K562 (cell line): ENCODE measurements at regions not wholly inside any gene's neighbourhood (a gene's known extent, or its start where the extent isn't known, plus 50 kb on each side); places are given as distances from the start of the nearest gene placed in this dataset.

Experiments
- ATAC-seq: fragments of 200-7000 bp; cut with Tn5 transposase; 3 replicates; pipeline ENCODE4 v1.9.1; 2020; ENCODE audit warnings: moderate library complexity
- BruUV-seq: library from RNA; stranded (reverse); fragments of 400-500 nt; replicated peaks from 2 replicates; lab custom pipeline; 2021; lab: Mats Ljungman, UMichigan
- CTCF ChIA-PET: fragments of 300-600 bp; formaldehyde crosslinking; extraction: SDS; loops from one replicate; lab custom pipeline; 2021; ENCODE audit warnings: low intra/inter-chr PET ratio; lab: Yijun Ruan, JAX
- POLR2A ChIA-PET: fragments of 300-600, 350-650 bp; sonication (Branson Sonifier 250); formaldehyde crosslinking; extraction: SDS; loops from one replicate; lab custom pipeline; 2021; ENCODE audit warnings: antibody characterized with exemption, inconsistent platforms; lab: Yijun Ruan, JAX
- DNase-seq, 4 experiments: peaks; one replicate each; pipeline versions ENCODE4 v3.0.0 to v3.0.0-alpha.2; 2011 to 2018; ENCODE audit warnings: low spot score in 3 of 4, mixed read lengths in 3 of 4; ENCODE audit errors: extremely low read depth in 1 of 4
- FAIRE-seq: peaks from 2 replicates; lab custom pipeline; 2011; peaks lifted over from hg19 to GRCh38; lab: Jason Lieb, UNC
- H2AFZ ChIP-seq: 2 replicates; pipeline ENCODE4 v1.6.0; 2011; ENCODE audit warnings: low read depth, low read length, control low read depth, inconsistent platforms
- H3K27ac ChIP-seq: fragments of 200-600 bp; 3 replicates; pipeline ENCODE4 v1.8.0; 2011; ENCODE audit warnings: low read depth, mild to moderate bottlenecking, control low read depth, inconsistent platforms, low read length, moderate library complexity, mixed read lengths; ENCODE audit errors: extremely low read depth
- H3K27me3 ChIP-seq, 2 experiments: fragments of 300-600 bp in 1 of 2; 2 replicates in 1 of 2; 3 replicates in 1 of 2; pipeline versions ENCODE4 v1.6.0 to v1.8.0; 2011; ENCODE audit warnings: inconsistent platforms in 2 of 2, low read length in 2 of 2, mild to moderate bottlenecking in 1 of 2, mixed read lengths in 1 of 2, moderate library complexity in 1 of 2; ENCODE audit not compliant: control insufficient read depth in 2 of 2, insufficient read depth in 2 of 2
- H3K36me3 ChIP-seq: fragments of 300-600 bp; 3 replicates; pipeline ENCODE4 v1.8.0; 2011; ENCODE audit warnings: mild to moderate bottlenecking, low read length, inconsistent platforms; ENCODE audit not compliant: control insufficient read depth, insufficient read depth
- H3K4me1 ChIP-seq, 2 experiments: fragments of 200-600 bp in 1 of 2; replicated peaks in 1 of 2; 2 replicates in 1 of 2; 3 replicates in 1 of 2; pipeline versions ENCODE4 v1.5.1 to v1.8.0; 2011; ENCODE audit warnings: inconsistent platforms in 2 of 2, low read length in 2 of 2, mild to moderate bottlenecking in 1 of 2, mixed read lengths in 1 of 2, moderate library complexity in 1 of 2; ENCODE audit not compliant: control insufficient read depth in 2 of 2, insufficient read depth in 2 of 2
- H3K4me2 ChIP-seq: 2 replicates; pipeline ENCODE4 v1.6.1; 2011; ENCODE audit warnings: low read length, control low read depth, inconsistent platforms, mixed read lengths; ENCODE audit not compliant: insufficient read depth
- H3K4me3 ChIP-seq: fragments of 200-600 bp; sonication (generic), shearing (Covaris generic); 2 replicates; pipeline ENCODE4 v1.5.1; 2016; ENCODE audit warnings: control low read depth, inconsistent platforms
- H3K79me2 ChIP-seq: fragments of 200-600 bp; 3 replicates; pipeline ENCODE4 v1.8.0; 2011; ENCODE audit warnings: low read length, inconsistent platforms; ENCODE audit not compliant: control insufficient read depth, insufficient read depth
- H3K9ac ChIP-seq, 2 experiments: 2 replicates each; pipeline versions ENCODE4 v1.6.0 to v1.6.1; 2011; ENCODE audit warnings: low read depth in 2 of 2, low read length in 2 of 2, control low read depth in 1 of 2, inconsistent platforms in 1 of 2, mild to moderate bottlenecking in 1 of 2, mixed read lengths in 1 of 2; ENCODE audit not compliant: insufficient read depth in 1 of 2
- H3K9me1 ChIP-seq: one replicate; pipeline ENCODE4 v1.6.0; 2011; ENCODE audit warnings: inconsistent platforms, mild to moderate bottlenecking, low read length, moderate library complexity; ENCODE audit not compliant: control insufficient read depth, insufficient read depth
- H3K9me3 ChIP-seq: replicated peaks from 2 replicates; pipeline ENCODE4 v1.5.1; 2011; ENCODE audit warnings: low read depth, low read length, inconsistent platforms; ENCODE audit not compliant: control insufficient read depth, insufficient read depth
- H4K20me1 ChIP-seq: replicated peaks from 2 replicates; pipeline ENCODE4 v1.6.1; 2011; ENCODE audit warnings: low read length, inconsistent platforms, mixed read lengths; ENCODE audit not compliant: control insufficient read depth, insufficient read depth
- C11orf30 ChIP-seq: fragments of 450-650 bp; IDR thresholded peaks from 2 replicates; pipeline ENCODE4 v1.6.1; 2016; ENCODE audit warnings: low read depth, mild to moderate bottlenecking
- ELF2 ChIP-seq: fragments of 250-450 bp; sonication (Bioruptor Pico); IDR thresholded peaks from 2 replicates; pipeline ENCODE4 v1.5.0; 2021; ENCODE audit warnings: mild to moderate bottlenecking
- MAFF ChIP-seq: IDR thresholded peaks from 2 replicates; pipeline ENCODE4 v1.6.1; 2012; ENCODE audit warnings: low read length, improper control_type of control experiment
- MAFG ChIP-seq: fragments of 450-650 bp; conservative IDR thresholded peaks from 2 replicates; pipeline ENCODE4 v1.6.1; 2016; ENCODE audit warnings: missing genetic modification characterization, missing compliant biosample characterization
- MAFK ChIP-seq: IDR thresholded peaks from 2 replicates; pipeline ENCODE4 v1.6.1; 2011; ENCODE audit warnings: low read length, improper control_type of control experiment
- PHF21A ChIP-seq: fragments of 450-650 bp; IDR thresholded peaks from 2 replicates; pipeline ENCODE4 v1.6.1; 2017; ENCODE audit warnings: low read depth, borderline replicate concordance
- PHF8 ChIP-seq: fragments of 200-600 bp; sonication (generic); IDR thresholded peaks from 2 replicates; pipeline ENCODE4 v1.6.1; 2012; ENCODE audit warnings: mixed run types, mild to moderate bottlenecking, inconsistent platforms, low read length, moderate library complexity, borderline replicate concordance
- SIN3B ChIP-seq: fragments of 450-650 bp; IDR thresholded peaks from 2 replicates; pipeline ENCODE4 v1.6.1; 2017; ENCODE audit warnings: low read depth, mild to moderate bottlenecking, moderate library complexity
- SUPT5H ChIP-seq: fragments of 450-650 bp; IDR thresholded peaks from 2 replicates; pipeline ENCODE4 v1.6.1; 2016
- TEAD2 ChIP-seq: fragments of 450-650 bp; IDR thresholded peaks from 2 replicates; pipeline ENCODE4 v1.6.1; 2016; ENCODE audit warnings: missing genetic modification characterization, control low read depth, missing compliant biosample characterization
- ZKSCAN3 ChIP-seq: fragments of 250-450 bp; sonication (Bioruptor Pico); IDR thresholded peaks from 2 replicates; pipeline ENCODE4 v1.4.0; 2020
- ZNF316 ChIP-seq: fragments of 450-650 bp; IDR thresholded peaks from 2 replicates; pipeline ENCODE4 v1.6.1; 2016
- ZNF696 ChIP-seq: fragments of 250-450 bp; sonication (Bioruptor Pico); conservative IDR thresholded peaks from 2 replicates; pipeline ENCODE4 v1.4.0; 2020; ENCODE audit warnings: mild to moderate bottlenecking, moderate library complexity
- in situ Hi-C: fragments of 300-500 bp; cut with MboI; formaldehyde crosslinking; loops from 4 replicates; pipeline ENCODE4 v1.15.0; 2018; ENCODE audit warnings: inconsistent platforms, mixed read lengths
- intact Hi-C: fragments of 100-400 bp; cut with micrococcal nuclease; formaldehyde crosslinking; loops from 2 replicates; pipeline ENCODE4 v1.14.2; 2022
- TF ChIP-seq, protein P1 (sequence below): fragments of 250-450 bp; sonication (Bioruptor Pico); IDR thresholded peaks from 2 replicates; pipeline ENCODE4 v1.9.0; 2021; ENCODE audit warnings: mild to moderate bottlenecking

DNA sequence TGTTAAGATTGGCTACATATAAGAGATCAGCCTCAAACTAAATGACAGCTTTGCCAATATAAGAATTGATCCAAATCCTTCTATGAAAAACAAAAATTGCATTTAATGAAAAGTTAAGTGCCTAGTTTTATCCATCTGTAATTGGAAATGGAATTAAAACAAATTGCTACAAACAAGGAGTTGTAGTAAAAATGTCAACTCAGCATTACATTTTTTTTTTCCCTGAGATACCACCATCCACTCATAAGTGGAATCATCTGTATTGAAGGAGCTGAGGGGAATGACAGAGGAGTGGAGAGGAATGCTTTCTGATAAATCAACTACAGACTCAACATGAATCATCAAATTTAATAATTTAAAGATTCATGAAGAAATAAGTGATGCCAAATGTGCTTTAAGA, 601.8 kb downstream of the TMEM182 start:
- H3K36me3 ChIP-seq, result no peaks in the 10 kb centered on the region
- ATAC-seq (0 out of 3 replicates have a peak, but pooled peaks have one; percentile 43), DNase-seq (no peak), FAIRE-seq (no peak)
- intact Hi-C loops (no loop called here), in situ Hi-C loops (no loop called here)
- H4K20me1 ChIP-seq, result no peaks in the 10 kb centered on the region
- H2AFZ ChIP-seq, result no peak overlapping the region
- H3K9me3 ChIP-seq, result no peaks in the 10 kb centered on the region
- H3K9ac ChIP-seq, result 0 out of 4 replicates have a peak overlapping the region, but pooled peaks of 1 of the 2 experiments have one; percentile 26
- no peaks in the 10 kb centered on the region for H3K4me1 ChIP-seq
- no peak overlapping the region for H3K4me2 ChIP-seq
- H3K27ac ChIP-seq, result peak overlapping the region; percentile 12; the same call in 2 of the 3 replicates
- no peak overlapping the region for H3K4me3 ChIP-seq
- POLR2A ChIA-PET, result no interaction called here
- CTCF ChIA-PET, result no interaction called here
- no peaks in the 10 kb centered on the region for H3K9me1 ChIP-seq
- H3K79me2 ChIP-seq, result no peaks in the 10 kb centered on the region; the same call in 2 of the 3 replicates
- H3K27me3 ChIP-seq, result no peaks in the 10 kb centered on the region
- TF ChIP-seq MAFG (tag) (peak; percentile 95), MAFK (peak; percentile 90), PHF8 (no peak), ZNF316 (peak; percentile 94), PHF21A (no peak), ZNF696 (CRISPR knock-in tag) (no peak), SUPT5H (no peak), ZKSCAN3 (CRISPR knock-in tag) (no peak), C11orf30 (peak; percentile 82), SIN3B (no peak), TEAD2 (tag) (no peak), ELF2 (CRISPR knock-in tag) (no peak), MAFF (peak; percentile 89)
- TF ChIP-seq, protein P1, sequence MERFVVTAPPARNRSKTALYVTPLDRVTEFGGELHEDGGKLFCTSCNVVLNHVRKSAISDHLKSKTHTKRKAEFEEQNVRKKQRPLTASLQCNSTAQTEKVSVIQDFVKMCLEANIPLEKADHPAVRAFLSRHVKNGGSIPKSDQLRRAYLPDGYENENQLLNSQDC (CRISPR knock-in tag), result no peak
- no TSS peak for BruUV-seq
